Liver (tissue), 8 donors: ENCODE measurements at regions not wholly inside any gene's neighbourhood (a gene's known extent, or its start where the extent isn't known, plus 50 kb on each side); places are given as distances from the start of the nearest gene placed in this dataset.

Source experiments
- DNase-seq: peaks from one replicate; pipeline ENCODE4 v3.0.0-alpha.2; 2017; ENCODE audit warnings: low spot score
- H3K27ac ChIP-seq, 2 donors: one replicate each; pipeline ENCODE4 v1.7.0; 2013; ENCODE audit warnings: inconsistent platforms in 2 of 2, low read length in 2 of 2, control low read depth in 1 of 2, low read depth in 1 of 2, mild to moderate bottlenecking in 1 of 2
- H3K27me3 ChIP-seq, 4 donors: one replicate each; pipeline versions ENCODE4 v1.6.1 to v1.7.0; 2013; ENCODE audit warnings: low read length in 3 of 4, inconsistent platforms in 1 of 4, mild to moderate bottlenecking in 1 of 4, moderate library complexity in 1 of 4; ENCODE audit not compliant: control insufficient read depth in 4 of 4, insufficient read depth in 4 of 4
- H3K36me3 ChIP-seq, 4 donors: one replicate each; pipeline versions ENCODE4 v1.6.1 to v1.7.0; 2013; ENCODE audit warnings: low read length in 3 of 4, mild to moderate bottlenecking in 3 of 4, low read depth in 1 of 4, moderate library complexity in 1 of 4; ENCODE audit not compliant: control insufficient read depth in 4 of 4, insufficient read depth in 3 of 4
- H3K4me1 ChIP-seq, 4 donors: one replicate each; pipeline versions ENCODE4 v1.6.1 to v1.7.0; 2013; ENCODE audit warnings: low read length in 3 of 4, mild to moderate bottlenecking in 3 of 4, moderate library complexity in 1 of 4; ENCODE audit not compliant: control insufficient read depth in 4 of 4, insufficient read depth in 4 of 4
- H3K4me3 ChIP-seq, 3 donors: one replicate each; pipeline versions ENCODE4 v1.6.1 to v1.7.0; 2013; ENCODE audit warnings: low read length in 3 of 3, control low read depth in 1 of 3, low read depth in 1 of 3, mild to moderate bottlenecking in 1 of 3
- H3K9ac ChIP-seq, 2 donors: one replicate each; pipeline ENCODE4 v1.7.0; 2013; ENCODE audit warnings: low read length in 2 of 2, mild to moderate bottlenecking in 2 of 2, moderate library complexity in 2 of 2, control low read depth in 1 of 2, low read depth in 1 of 2
- H3K9me3 ChIP-seq, 4 donors: one replicate each; pipeline versions ENCODE4 v1.6.1 to v1.7.0; 2013; ENCODE audit warnings: low read length in 3 of 4; ENCODE audit not compliant: control insufficient read depth in 4 of 4
- ATF3 ChIP-seq: IDR thresholded peaks from 2 replicates; pipeline ENCODE4 v1.6.1; 2016; ENCODE audit warnings: antibody characterized with exemption
- CTCF ChIP-seq: fragments of 150-350 bp; IDR thresholded peaks from 2 replicates; pipeline ENCODE4 v1.5.1; 2017; ENCODE audit warnings: improper control_type of control experiment, low read depth, low read length; ENCODE audit not compliant: missing input control
- EGR1 ChIP-seq, 2 donors: IDR thresholded peaks; 2 replicates each; pipeline ENCODE4 v1.6.1; 2016 to 2018; ENCODE audit warnings: antibody characterized with exemption in 2 of 2, low read depth in 2 of 2
- FOXA1 ChIP-seq: IDR thresholded peaks from 2 replicates; pipeline ENCODE4 v1.6.1; 2016; ENCODE audit warnings: antibody characterized with exemption
- FOXA2 ChIP-seq: IDR thresholded peaks from 2 replicates; pipeline ENCODE4 v1.6.1; 2016; ENCODE audit warnings: antibody characterized with exemption
- GABPA ChIP-seq, 2 donors: IDR thresholded peaks in 1 of 2; conservative IDR thresholded peaks in 1 of 2; 2 replicates each; pipeline ENCODE4 v1.6.1; 2016; ENCODE audit warnings: antibody characterized with exemption in 2 of 2, mild to moderate bottlenecking in 1 of 2, moderate library complexity in 1 of 2
- HNF4A ChIP-seq, 2 donors: conservative IDR thresholded peaks; 2 replicates each; pipeline ENCODE4 v1.6.1; 2016; ENCODE audit warnings: antibody characterized with exemption in 2 of 2, mild to moderate bottlenecking in 2 of 2
- MAX ChIP-seq: IDR thresholded peaks from 2 replicates; pipeline ENCODE4 v1.6.1; 2016; ENCODE audit warnings: antibody characterized with exemption
- RAD21 ChIP-seq, 2 donors: IDR thresholded peaks; 2 replicates each; pipeline ENCODE4 v1.6.1; 2016; ENCODE audit warnings: antibody characterized with exemption in 2 of 2, mild to moderate bottlenecking in 2 of 2
- REST ChIP-seq: IDR thresholded peaks from 2 replicates; pipeline ENCODE4 v1.6.1; 2016; ENCODE audit warnings: antibody characterized with exemption, mild to moderate bottlenecking
- RXRA ChIP-seq, 2 donors: IDR thresholded peaks; 2 replicates each; pipeline ENCODE4 v1.6.1; 2017 to 2018; ENCODE audit warnings: antibody characterized with exemption in 2 of 2, mild to moderate bottlenecking in 1 of 2
- TAF1 ChIP-seq: conservative IDR thresholded peaks from 2 replicates; pipeline ENCODE4 v1.6.1; 2016; ENCODE audit warnings: antibody characterized with exemption, mild to moderate bottlenecking
- YY1 ChIP-seq: IDR thresholded peaks from 2 replicates; pipeline ENCODE4 v1.6.1; 2016; ENCODE audit warnings: antibody characterized with exemption, mild to moderate bottlenecking
- WGBS: extraction: QIAGEN DNeasy Blood & Tissue Kit; methylation state at CpG from one replicate; pipeline ENCODE4 v1.1.7; 2013; 5-methylcytosine and 5-hydroxymethylcytosine counted together
- donor health status: healthy.
- donor health status: healthy.
- donor health status: healthy.
- donor health status: healthy.
- donor health status: healthy.

- Histone ChIP-seq H3K27ac (no peak overlapping the region), H3K27me3 (no peaks in the 10 kb centered on the region), H3K36me3 (no peaks in the 10 kb centered on the region), H3K4me3 (no peak overlapping the region), H3K9me3 (no peaks in the 10 kb centered on the region), H3K4me1 (no peaks in the 10 kb centered on the region), H3K9ac (no peak overlapping the region)
- DNase-seq = peak; percentile 52
- WGBS = 14% methylated on average over 9 of the region's 9 CpGs
- TF ChIP-seq FOXA1 (no peak), RAD21 (IDR thresholded peaks at IDR 0.05) (peak; percentile 82 to 86), CTCF (peak; percentile 65)
Observed at GRCh38 chr12:98424726-98425401, 90.5 kb upstream of the TMPO start.

- Histone ChIP-seq H3K4me3 (no peak overlapping the region), H3K27ac (no peak overlapping the region), H3K36me3 (no peaks in the 10 kb centered on the region), H3K4me1 (no peaks in the 10 kb centered on the region), H3K9me3 (no peaks in the 10 kb centered on the region), H3K9ac (no peak overlapping the region), H3K27me3 (no peaks in the 10 kb centered on the region)
- TF ChIP-seq RXRA (IDR thresholded peaks at IDR 0.05) = no peak
- TF ChIP-seq GABPA (IDR thresholded peaks at IDR 0.05 in 1 of 2, conservative IDR thresholded peaks at IDR 0.05 in 1 of 2) = no peak
- TF ChIP-seq REST = no peak
- no peak for TF ChIP-seq YY1
- TF ChIP-seq HNF4A (conservative IDR thresholded peaks at IDR 0.05) = no peak
- TF ChIP-seq MAX = no peak
- TF ChIP-seq EGR1 (IDR thresholded peaks at IDR 0.05; ENCODE audit: low read depth in 2 of 2) = no peak
- TF ChIP-seq TAF1 = no peak
- TF ChIP-seq RAD21 (IDR thresholded peaks at IDR 0.05) = no peak
- no peak for TF ChIP-seq ATF3
- TF ChIP-seq CTCF = no peak
- no peak for TF ChIP-seq FOXA1
- no peak for TF ChIP-seq FOXA2
- DNase-seq = no peak
- WGBS = 77% methylated on average over 4 of the region's 4 CpGs
Observed at GRCh38 chr12:98425859-98426258, 89.5 kb upstream of the TMPO start.
